Ammon's horn (tissue), 1 donor: ENCODE measurements at regions not wholly inside any gene's neighbourhood (a gene's known extent, or its start where the extent isn't known, plus 50 kb on each side); places are given as distances from the start of the nearest gene placed in this dataset.
"Not testable (repeated sequence)": the region's sequence is repeated elsewhere in the genome, so short reads cannot be mapped to it uniquely, and the experiment has no call there.

ENCODE experiments used
- DNase-seq: peaks from one replicate; pipeline ENCODE4 v3.0.0-alpha.2; 2016; ENCODE audit warnings: low spot score

- DNase-seq = not testable (repeated sequence)
Measured at GRCh38 chr17:26936645-26937044, 357.3 kb upstream of the WSB1 start.

- DNase-seq = not testable (repeated sequence)
Measured at GRCh38 chr17:26937750-26938322, 356.1 kb upstream of the WSB1 start.

- not testable (repeated sequence) for DNase-seq
Measured at GRCh38 chr17:26939755-26940154, 354.2 kb upstream of the WSB1 start.

GRCh38 chr17:26940587-26940986, 353.3 kb upstream of the WSB1 start:
- DNase-seq = not testable (repeated sequence)

GRCh38 chr17:26962255-26963162, 331.4 kb upstream of the WSB1 start:
- no peak for DNase-seq

GRCh38 chr17:26963163-26963503, 330.8 kb upstream of the WSB1 start:
- no peak for DNase-seq

- DNase-seq = not testable (repeated sequence)
Measured at GRCh38 chr17:26965898-26966624, 327.9 kb upstream of the WSB1 start.

- not testable (repeated sequence) for DNase-seq
Measured at GRCh38 chr17:26966625-26967179, 327.2 kb upstream of the WSB1 start.

- DNase-seq = not testable (repeated sequence)
Measured at GRCh38 chr17:26981845-26982425, 312.0 kb upstream of the WSB1 start.

GRCh38 chr17:26982563-26982962, 311.4 kb upstream of the WSB1 start:
- DNase-seq = not testable (repeated sequence)

GRCh38 chr17:26987851-26988250, 306.1 kb upstream of the WSB1 start:
- DNase-seq = not testable (repeated sequence)

- not testable (repeated sequence) for DNase-seq
Measured at GRCh38 chr17:26994648-26995047, 299.3 kb upstream of the WSB1 start.

- not testable (repeated sequence) for DNase-seq
Measured at GRCh38 chr17:26996146-26996916, 297.6 kb upstream of the WSB1 start.

GRCh38 chr17:27007734-27008531, 286.0 kb upstream of the WSB1 start:
- not testable (repeated sequence) for DNase-seq

GRCh38 chr17:27009087-27009486, 284.8 kb upstream of the WSB1 start:
- DNase-seq = no peak

- not testable (repeated sequence) for DNase-seq
Measured at GRCh38 chr17:27010138-27010537, 283.8 kb upstream of the WSB1 start.

- DNase-seq = not testable (repeated sequence)
Measured at GRCh38 chr17:27030552-27030951, 263.4 kb upstream of the WSB1 start.

GRCh38 chr17:27038676-27039075, 255.2 kb upstream of the WSB1 start:
- DNase-seq = no peak

GRCh38 chr17:27045039-27045438, 248.9 kb upstream of the WSB1 start:
- DNase-seq = not testable (repeated sequence)

- no peak for DNase-seq
Measured at GRCh38 chr17:27049104-27049784, 244.7 kb upstream of the WSB1 start.
